Parathyroid adenoma (tissue), 2 donors: ENCODE measurements at regions not wholly inside any gene's neighbourhood (a gene's known extent, or its start where the extent isn't known, plus 50 kb on each side); places are given as distances from the start of the nearest gene placed in this dataset.

Source experiments
- H2AFZ ChIP-seq: fragments of 300-600 bp; sonication (generic); one replicate; pipeline ENCODE4 v1.7.0; 2017; ENCODE audit warnings: antibody characterized with exemption, mild to moderate bottlenecking
- H3K27ac ChIP-seq: fragments of 300-600 bp; sonication (generic); one replicate; pipeline ENCODE4 v1.7.0; 2017
- H3K27me3 ChIP-seq: fragments of 300-600 bp; sonication (generic); one replicate; pipeline ENCODE4 v1.7.0; 2017; ENCODE audit warnings: low read length; ENCODE audit not compliant: control insufficient read depth, insufficient read depth
- H3K36me3 ChIP-seq: fragments of 300-600 bp; sonication (generic); one replicate; pipeline ENCODE4 v1.7.0; 2017; ENCODE audit warnings: low read length; ENCODE audit not compliant: control insufficient read depth, insufficient read depth
- H3K4me1 ChIP-seq: fragments of 300-600 bp; sonication (generic); one replicate; pipeline ENCODE4 v1.7.0; 2017; ENCODE audit warnings: control low read depth
- H3K4me2 ChIP-seq: fragments of 300-600 bp; sonication (generic); one replicate; pipeline ENCODE4 v1.7.0; 2017; ENCODE audit warnings: low read length
- H3K4me3 ChIP-seq: fragments of 300-600 bp; sonication (generic); one replicate; pipeline ENCODE4 v1.7.0; 2017; ENCODE audit warnings: low read depth, low read length
- H3K79me2 ChIP-seq: fragments of 300-600 bp; sonication (generic); one replicate; pipeline ENCODE4 v1.7.0; 2017; ENCODE audit warnings: control low read depth
- H3K9ac ChIP-seq: fragments of 300-600 bp; sonication (generic); one replicate; pipeline ENCODE4 v1.7.0; 2017; ENCODE audit warnings: mild to moderate bottlenecking
- H3K9me3 ChIP-seq: fragments of 300-600 bp; sonication (generic); one replicate; pipeline ENCODE4 v1.7.0; 2017; ENCODE audit warnings: low read length; ENCODE audit not compliant: control insufficient read depth
- CTCF ChIP-seq: fragments of 300-600 bp; sonication (generic); IDR thresholded peaks from one replicate; pipeline ENCODE4 v1.7.0; 2017; ENCODE audit warnings: antibody characterized with exemption, mild to moderate bottlenecking
- donor health status: primary hyperparathyroidism.

- Histone ChIP-seq H3K79me2 (no peaks in the 10 kb centered on the region), H3K9me3 (no peaks in the 10 kb centered on the region), H3K27ac (no peak overlapping the region), H3K4me1 (no peaks in the 10 kb centered on the region), H2AFZ (no peak overlapping the region), H3K9ac (no peak overlapping the region), H3K4me3 (no peak overlapping the region), H3K27me3 (no peaks in the 10 kb centered on the region), H3K4me2 (no peak overlapping the region), H3K36me3 (no peaks in the 10 kb centered on the region)
- no peak for TF ChIP-seq CTCF
Measured at GRCh38 chr2:40507432-40507831, 55.5 kb upstream of the SLC8A1 start.

GRCh38 chr2:40510304-40510703, 58.4 kb upstream of the SLC8A1 start:
- Histone ChIP-seq H3K4me3 (no peak overlapping the region), H3K9me3 (no peaks in the 10 kb centered on the region), H2AFZ (no peak overlapping the region), H3K9ac (no peak overlapping the region), H3K27me3 (no peaks in the 10 kb centered on the region), H3K79me2 (no peaks in the 10 kb centered on the region), H3K4me1 (no peaks in the 10 kb centered on the region), H3K4me2 (no peak overlapping the region), H3K36me3 (no peaks in the 10 kb centered on the region), H3K27ac (no peak overlapping the region)
- TF ChIP-seq CTCF = no peak

GRCh38 chr2:40511661-40512213, 59.8 kb upstream of the SLC8A1 start:
- no peak overlapping the region for H3K9ac ChIP-seq
- H3K79me2 ChIP-seq = no peaks in the 10 kb centered on the region
- H3K27me3 ChIP-seq = no peaks in the 10 kb centered on the region
- no peaks in the 10 kb centered on the region for H3K9me3 ChIP-seq
- no peak overlapping the region for H2AFZ ChIP-seq
- peak overlapping the region; percentile 55 for H3K4me2 ChIP-seq
- TF ChIP-seq CTCF = no peak
- H3K4me3 ChIP-seq = peak overlapping the region; percentile 17
- no peaks in the 10 kb centered on the region for H3K36me3 ChIP-seq
- no peaks in the 10 kb centered on the region for H3K4me1 ChIP-seq
- no peak overlapping the region for H3K27ac ChIP-seq

- Histone ChIP-seq H3K27ac (no peak overlapping the region), H3K4me3 (peak overlapping the region; percentile 17), H3K9ac (no peak overlapping the region), H3K36me3 (no peaks in the 10 kb centered on the region), H3K9me3 (no peaks in the 10 kb centered on the region), H3K4me1 (no peaks in the 10 kb centered on the region), H3K79me2 (no peaks in the 10 kb centered on the region), H3K4me2 (peak overlapping the region; percentile 55), H3K27me3 (no peaks in the 10 kb centered on the region), H2AFZ (no peak overlapping the region)
- no peak for TF ChIP-seq CTCF
Measured at GRCh38 chr2:40512256-40512655, 60.4 kb upstream of the SLC8A1 start.

GRCh38 chr2:40513201-40513600, 61.3 kb upstream of the SLC8A1 start:
- Histone ChIP-seq H3K36me3 (no peaks in the 10 kb centered on the region), H3K79me2 (no peaks in the 10 kb centered on the region), H3K4me1 (no peaks in the 10 kb centered on the region), H3K4me2 (no peak overlapping the region), H3K4me3 (no peak overlapping the region), H2AFZ (no peak overlapping the region), H3K27me3 (no peaks in the 10 kb centered on the region), H3K9me3 (no peaks in the 10 kb centered on the region), H3K9ac (no peak overlapping the region), H3K27ac (no peak overlapping the region)
- TF ChIP-seq CTCF = no peak
